Ovary (tissue), 7 donors: ENCODE measurements at regions not wholly inside any gene's neighbourhood (a gene's known extent, or its start where the extent isn't known, plus 50 kb on each side); places are given as distances from the start of the nearest gene placed in this dataset.
"Not testable (repeated sequence)": the region's sequence is repeated elsewhere in the genome, so short reads cannot be mapped to it uniquely, and the experiment has no call there.

Experiments
- DNase-seq, 5 donors: peaks; one replicate each; pipeline ENCODE4 v3.0.0-alpha.2; 2019 to 2020
- H3K27ac ChIP-seq, 2 donors: fragments of 200-600 bp; one replicate each; pipeline versions ENCODE4 v1.5.1 to v1.8.0; 2019 to 2022
- H3K27me3 ChIP-seq: fragments of 200-600 bp; one replicate; pipeline ENCODE4 v1.8.0; 2022
- H3K36me3 ChIP-seq: fragments of 200-600 bp; sonication (generic); one replicate; pipeline ENCODE4 v1.5.1; 2019
- H3K4me1 ChIP-seq: one replicate; pipeline ENCODE4 v1.8.1; 2013; ENCODE audit warnings: mild to moderate bottlenecking, moderate library complexity; ENCODE audit not compliant: insufficient read depth
- H3K4me3 ChIP-seq: fragments of 200-600 bp; sonication (generic); one replicate; pipeline ENCODE4 v1.5.1; 2017
- H3K9me3 ChIP-seq, 2 donors: fragments of 200-600 bp in 1 of 2; sonication (generic) in 1 of 2; one replicate each; pipeline versions ENCODE4 v1.5.1 to v1.8.1; 2013 to 2019; ENCODE audit warnings: mild to moderate bottlenecking in 1 of 2, moderate library complexity in 1 of 2
- EP300 ChIP-seq: sonication (generic); formaldehyde crosslinking; IDR thresholded peaks from one replicate; pipeline ENCODE4 v1.6.1; 2017; ENCODE audit warnings: antibody characterized with exemption
- POLR2A ChIP-seq: fragments of 450-650 bp; IDR thresholded peaks from one replicate; pipeline ENCODE4 v1.6.1; 2017; ENCODE audit warnings: antibody characterized with exemption, mild to moderate bottlenecking, moderate library complexity
- WGBS, 3 donors: extraction: QIAGEN DNeasy Blood & Tissue Kit in 1 of 3; methylation state at CpG; one replicate each; pipeline versions ENCODE4 v1.1.5 to v1.1.7; 2013 to 2017; 5-methylcytosine and 5-hydroxymethylcytosine counted together
- intact Hi-C, 4 donors: fragments of 100-400 bp; cut with DNase I; formaldehyde crosslinking; loops; one replicate each; pipeline versions ENCODE4 v1.11.0 to v1.15.1; 2022 to 2023
- TF ChIP-seq, protein P1 (sequence below), 3 donors: fragments of 450-650 bp in 2 of 3; fragments of 200-600 bp in 1 of 3; IDR thresholded peaks; one replicate each; pipeline versions ENCODE4 v1.5.1 to v1.8.0; 2016 to 2022; ENCODE audit warnings: antibody characterized with exemption in 3 of 3, mild to moderate bottlenecking in 1 of 3
- donor health status: DM: no; HTN: no; CAD: no; lungs with moderate emphysema.
- donor health status: DM: no; HTN: no; CAD: no.
- donor health status: Bipolar disorder and iron deficiency.
- donor health status: DM: no; HTN: no; CAD: no.
- donor health status: DM: yes; HTN: yes; CAD: no.

DNA sequence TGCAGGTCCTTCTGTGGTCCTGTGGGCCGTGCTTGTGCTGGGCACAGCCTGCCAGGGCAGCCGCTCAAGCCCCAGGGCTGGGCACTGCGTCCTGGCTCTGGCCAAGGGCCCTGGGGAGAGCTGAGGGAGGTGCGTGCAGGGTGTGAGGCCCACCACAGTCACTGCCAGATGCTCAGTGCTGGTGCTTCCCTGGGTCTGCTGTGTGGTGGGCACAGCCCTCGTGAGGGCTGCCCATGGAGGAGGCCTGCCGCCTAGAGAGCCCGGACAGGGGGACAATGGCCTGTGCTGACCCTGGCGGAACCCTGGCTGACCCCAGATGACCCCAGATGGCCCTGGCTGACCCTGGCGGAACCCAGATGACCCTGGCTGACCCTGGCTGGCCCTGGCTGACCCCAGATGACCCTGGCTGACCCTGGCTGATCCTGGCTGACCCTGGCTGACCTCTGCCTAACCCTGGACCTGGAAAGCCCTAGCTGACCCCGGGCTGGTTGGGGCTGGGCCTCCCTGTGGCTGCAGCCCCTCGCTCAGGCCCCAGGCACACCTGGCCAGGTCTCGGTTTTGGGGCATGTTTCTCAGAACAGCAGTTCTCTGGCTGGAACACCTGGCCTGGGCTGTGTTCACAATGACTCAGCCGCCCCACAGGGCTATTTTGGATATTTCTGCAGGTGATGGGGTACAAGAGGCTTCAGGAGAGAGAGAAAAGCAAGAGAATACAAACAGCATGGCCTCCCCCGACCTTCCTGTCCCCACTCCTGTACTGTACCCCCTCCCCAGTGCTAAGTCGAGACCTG, 55.4 kb downstream of the TMEM121 start:
- Histone ChIP-seq H3K27ac (no peak overlapping the region), H3K27me3 (no peaks in the 10 kb centered on the region), H3K9me3 (no peaks in the 10 kb centered on the region), H3K4me3 (no peak overlapping the region), H3K4me1 (no peaks in the 10 kb centered on the region), H3K36me3 (no peaks in the 10 kb centered on the region)
- intact Hi-C loops, result no loop called here
- WGBS, 3 donors, result 71 to 73% (median 72%) methylated on average over 14 to 15 of the region's 15 CpGs
- TF ChIP-seq, protein P1, sequence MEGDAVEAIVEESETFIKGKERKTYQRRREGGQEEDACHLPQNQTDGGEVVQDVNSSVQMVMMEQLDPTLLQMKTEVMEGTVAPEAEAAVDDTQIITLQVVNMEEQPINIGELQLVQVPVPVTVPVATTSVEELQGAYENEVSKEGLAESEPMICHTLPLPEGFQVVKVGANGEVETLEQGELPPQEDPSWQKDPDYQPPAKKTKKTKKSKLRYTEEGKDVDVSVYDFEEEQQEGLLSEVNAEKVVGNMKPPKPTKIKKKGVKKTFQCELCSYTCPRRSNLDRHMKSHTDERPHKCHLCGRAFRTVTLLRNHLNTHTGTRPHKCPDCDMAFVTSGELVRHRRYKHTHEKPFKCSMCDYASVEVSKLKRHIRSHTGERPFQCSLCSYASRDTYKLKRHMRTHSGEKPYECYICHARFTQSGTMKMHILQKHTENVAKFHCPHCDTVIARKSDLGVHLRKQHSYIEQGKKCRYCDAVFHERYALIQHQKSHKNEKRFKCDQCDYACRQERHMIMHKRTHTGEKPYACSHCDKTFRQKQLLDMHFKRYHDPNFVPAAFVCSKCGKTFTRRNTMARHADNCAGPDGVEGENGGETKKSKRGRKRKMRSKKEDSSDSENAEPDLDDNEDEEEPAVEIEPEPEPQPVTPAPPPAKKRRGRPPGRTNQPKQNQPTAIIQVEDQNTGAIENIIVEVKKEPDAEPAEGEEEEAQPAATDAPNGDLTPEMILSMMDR (IDR thresholded peaks at IDR 0.05), result no peak
- TF ChIP-seq EP300, result no peak
- TF ChIP-seq POLR2A, result no peak
- peak in 1 of 5 donors; percentile 10 for DNase-seq

DNA sequence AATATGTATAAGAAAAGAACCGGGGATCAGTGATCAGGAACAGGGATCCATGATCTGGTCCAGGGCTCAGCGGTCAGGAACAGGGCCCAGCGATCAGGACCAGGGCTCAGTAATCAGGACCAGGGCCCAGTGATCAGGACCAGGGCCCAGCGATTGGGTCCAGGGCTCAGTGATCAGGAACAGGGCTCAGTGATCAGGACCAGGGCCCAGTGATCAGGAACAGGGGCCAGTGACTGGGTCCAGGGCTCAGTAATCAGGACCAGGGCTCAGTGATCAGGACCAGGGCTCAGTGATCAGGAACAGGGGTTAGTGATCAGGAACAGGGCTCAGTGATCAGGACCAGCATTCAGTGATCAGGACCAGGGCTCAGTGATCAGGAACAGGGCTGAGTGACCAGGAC, 56.3 kb downstream of the TMEM121 start:
- H3K4me3 ChIP-seq, result no peak overlapping the region
- no peaks in the 10 kb centered on the region for H3K4me1 ChIP-seq
- no peaks in the 10 kb centered on the region for H3K27me3 ChIP-seq
- WGBS, 3 donors, result 71 to 82% (median 78%) methylated on average over 4 of the region's 4 CpGs
- intact Hi-C loops, result no loop called here
- no peak for TF ChIP-seq EP300
- TF ChIP-seq, protein P1 (IDR thresholded peaks at IDR 0.05), result no peak
- H3K36me3 ChIP-seq, result no peaks in the 10 kb centered on the region
- H3K9me3 ChIP-seq, result no peaks in the 10 kb centered on the region
- no peak overlapping the region for H3K27ac ChIP-seq
- peak in 1 of 5 donors; percentile 9 for DNase-seq

DNA sequence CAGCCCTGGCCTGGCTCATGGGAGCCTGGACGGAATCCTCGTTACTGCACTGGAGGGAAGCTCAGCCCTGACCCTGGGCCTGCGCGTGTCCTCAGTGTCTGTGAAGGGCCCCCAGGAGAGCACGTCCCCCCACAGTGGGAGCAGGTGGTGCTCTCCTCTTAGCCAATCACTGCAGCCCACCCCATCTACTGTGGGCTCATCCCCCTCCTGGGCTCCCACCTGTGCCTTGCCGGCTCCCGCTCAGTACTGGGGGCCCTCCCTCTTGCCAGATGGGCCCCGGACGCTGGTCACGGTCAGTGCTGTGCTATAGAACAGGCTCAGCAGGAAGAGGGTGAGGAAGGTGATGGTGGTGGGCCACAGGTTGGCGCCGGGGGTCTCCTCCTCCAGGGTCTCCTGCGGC, 57.5 kb downstream of the TMEM121 start:
- H3K4me3 ChIP-seq, H3K27me3 ChIP-seq, H3K4me1 ChIP-seq, H3K27ac ChIP-seq, H3K9me3 ChIP-seq, H3K36me3 ChIP-seq, intact Hi-C loops: not testable (repeated sequence)
- peak in 1 of 5 donors; percentile 2 for DNase-seq
- 88 to 100% (median 89%) methylated on average over 8 to 13 of the region's 13 CpGs for WGBS, 3 donors

DNA sequence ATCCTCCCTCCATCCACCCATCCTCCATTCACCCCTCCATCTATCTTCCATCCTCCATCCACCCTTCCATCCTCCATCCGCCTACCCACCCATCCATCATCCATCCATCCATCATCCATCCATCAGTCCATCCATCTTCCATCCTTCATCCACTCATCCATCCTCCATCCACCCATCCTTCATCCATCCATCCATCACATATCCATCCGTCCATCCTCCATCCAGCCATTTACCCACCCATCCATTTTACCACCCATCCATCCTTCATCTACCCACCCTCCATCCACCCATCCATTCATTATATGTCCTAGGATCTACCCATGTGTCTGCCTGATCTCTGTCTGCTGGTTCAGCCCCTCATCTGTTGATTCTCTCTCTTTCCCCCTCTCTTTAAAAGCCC, 58.9 kb downstream of the TMEM121 start:
- not testable (repeated sequence) for H3K36me3 ChIP-seq, H3K4me1 ChIP-seq, H3K9me3 ChIP-seq, DNase-seq, H3K27ac ChIP-seq, H3K4me3 ChIP-seq, H3K27me3 ChIP-seq
- intact Hi-C loops, result loop anchor here in 3 of 4 donors (5.0 kb wide), 1 partner anchor 122 kb away; no protein-coding TSS in a partner anchor
- 78 to 86% (median 86%) methylated on average over 2 of the region's 2 CpGs for WGBS, 3 donors

DNA sequence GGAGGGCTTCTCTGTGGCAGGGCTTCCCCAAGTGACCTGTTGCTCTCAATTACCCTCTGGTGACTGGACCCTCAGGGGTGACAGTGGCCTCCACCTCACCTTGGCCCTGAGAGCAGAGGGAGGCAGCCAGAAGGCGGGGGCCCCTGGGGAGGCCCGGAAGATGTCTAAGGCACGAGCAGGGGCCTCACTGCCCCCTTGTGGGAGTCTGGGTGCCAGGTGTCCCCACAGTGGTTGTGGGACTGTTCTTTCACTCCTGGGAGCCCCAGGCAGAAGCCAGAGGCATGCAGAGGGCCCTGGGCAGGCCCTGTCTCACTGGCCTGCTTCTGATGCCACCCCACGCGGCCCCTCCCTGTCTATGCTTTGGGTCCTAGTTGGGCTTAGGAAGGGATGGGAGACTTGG, 59.3 kb downstream of the TMEM121 start:
- not testable (repeated sequence) for H3K27me3 ChIP-seq, DNase-seq, H3K9me3 ChIP-seq, H3K27ac ChIP-seq, H3K4me1 ChIP-seq, H3K36me3 ChIP-seq, H3K4me3 ChIP-seq
- WGBS, 3 donors, result 58 to 73% (median 69%) methylated on average over 2 to 5 of the region's 5 CpGs
- intact Hi-C loops, result loop anchor here in 3 of 4 donors (5.0 kb wide), 1 partner anchor 122 kb away; no protein-coding TSS in a partner anchor

DNA sequence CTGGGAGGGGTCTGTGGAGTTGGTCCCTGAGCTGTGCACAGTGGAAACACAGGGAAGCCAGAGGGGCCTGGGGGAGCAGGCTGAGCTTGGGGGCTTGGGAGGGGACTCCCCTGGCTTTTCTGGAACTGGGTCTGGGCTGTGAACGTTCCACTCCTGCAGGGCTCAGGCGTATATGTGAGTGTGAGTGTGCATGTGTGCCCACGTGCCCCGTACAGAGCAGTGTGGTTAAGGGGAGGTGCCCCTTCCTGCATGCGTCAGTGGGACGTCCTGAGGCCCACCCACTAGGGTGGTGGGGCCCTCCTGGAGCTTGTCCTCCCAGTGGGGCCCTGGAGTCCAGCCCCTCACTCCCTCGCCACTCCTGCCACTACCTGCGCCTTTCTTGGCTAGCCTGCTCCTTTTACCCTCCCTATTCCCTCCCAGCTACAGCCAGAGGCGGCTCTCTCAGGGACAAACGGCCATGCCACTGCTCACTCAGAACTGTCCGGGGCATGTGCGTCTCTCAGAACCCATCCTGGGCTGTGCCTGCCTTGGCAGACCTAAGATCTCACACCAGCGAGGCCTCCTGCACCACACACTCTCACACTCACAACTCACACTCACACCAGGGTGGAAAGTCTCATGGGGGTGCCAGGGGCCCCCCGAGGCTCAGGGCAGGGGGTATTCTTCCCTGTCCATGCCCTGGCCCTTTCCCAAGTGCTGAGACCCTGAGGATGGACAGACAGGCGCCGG, 59.9 kb downstream of the TMEM121 start:
- not testable (repeated sequence) for H3K4me3 ChIP-seq, H3K36me3 ChIP-seq, H3K27ac ChIP-seq, H3K27me3 ChIP-seq, H3K4me1 ChIP-seq, H3K9me3 ChIP-seq
- WGBS, 3 donors, result 58 to 72% (median 67%) methylated on average over 1 to 14 of the region's 16 CpGs
- intact Hi-C loops, result loop anchor here in 3 of 4 donors (5.0 kb wide), 1 partner anchor 121 kb away; no protein-coding TSS in a partner anchor
- DNase-seq, result peak in 1 of 5 donors; percentile 1

DNA sequence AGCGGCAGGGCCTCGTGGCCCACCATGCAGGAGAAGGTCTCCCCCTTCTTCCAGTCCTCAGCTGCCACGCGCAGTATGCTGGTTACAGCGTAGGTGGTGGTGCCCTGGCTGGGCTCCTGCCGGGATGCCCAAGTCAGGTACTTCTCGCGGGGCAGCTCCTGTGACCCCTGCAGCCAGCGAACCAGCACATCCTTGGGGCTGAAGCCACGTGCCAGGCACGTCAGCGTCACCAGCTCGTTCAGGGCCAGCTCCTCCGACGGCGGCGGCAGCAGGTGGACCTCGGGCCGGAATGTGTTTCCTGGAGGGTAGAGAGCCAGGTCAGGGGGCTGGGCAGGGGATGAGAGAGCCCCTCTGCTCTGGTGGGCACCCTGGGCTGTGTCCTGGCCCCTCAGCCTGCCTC, 60.7 kb downstream of the TMEM121 start:
- not testable (repeated sequence) for H3K9me3 ChIP-seq, H3K4me1 ChIP-seq, H3K27me3 ChIP-seq, H3K36me3 ChIP-seq, H3K27ac ChIP-seq, DNase-seq, H3K4me3 ChIP-seq
- 86% methylated on average over 5 of the region's 19 CpGs; no CpG with 5 or more reads in 2 of the 3 donors for WGBS, 3 donors
- intact Hi-C loops, result loop anchor here in 3 of 4 donors (5.0 kb wide), 1 partner anchor 120 kb away; no protein-coding TSS in a partner anchor

DNA sequence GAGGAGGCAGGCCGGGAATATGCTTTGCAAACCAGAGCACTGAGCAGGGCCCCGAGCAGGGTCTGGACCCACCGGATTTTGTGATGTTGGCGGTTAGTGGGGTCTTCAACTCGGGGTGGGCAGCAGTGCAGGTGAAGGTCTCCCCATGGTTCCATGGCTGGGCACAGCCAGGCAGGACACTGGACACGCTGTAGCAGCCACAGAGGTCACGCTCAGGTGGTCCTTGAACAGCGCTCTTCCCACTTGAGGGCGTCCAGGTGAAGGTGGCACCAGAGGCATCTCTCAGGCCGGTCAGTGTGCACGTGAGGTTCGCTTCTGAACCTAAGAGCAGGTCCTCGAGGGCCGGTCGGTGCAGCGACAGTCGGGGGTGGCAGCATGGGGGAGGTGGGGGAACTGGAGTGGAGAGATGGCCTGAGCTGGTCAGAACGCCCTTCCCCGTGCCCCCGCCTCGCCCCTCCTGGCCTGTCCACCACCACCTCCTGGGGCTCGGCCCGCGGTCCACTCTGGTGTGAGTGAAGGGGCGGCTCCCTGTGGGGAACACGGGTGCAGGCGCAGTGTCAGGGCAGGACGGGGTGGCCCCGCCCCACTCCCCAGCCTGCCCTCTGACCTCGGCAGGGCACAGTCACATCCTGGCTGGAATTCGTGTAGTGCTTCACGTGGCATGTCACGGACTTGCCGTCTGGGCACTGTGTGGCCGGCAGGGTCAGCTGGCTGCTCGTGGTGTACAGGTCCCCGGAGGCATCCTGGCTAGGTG, 61.3 kb downstream of the TMEM121 start:
- not testable (repeated sequence) for H3K4me3 ChIP-seq, H3K36me3 ChIP-seq, H3K4me1 ChIP-seq, H3K27ac ChIP-seq, H3K27me3 ChIP-seq, H3K9me3 ChIP-seq
- WGBS, 3 donors, result 86 to 88% (median 86%) methylated on average over 27 to 35 of the region's 37 CpGs
- intact Hi-C loops, result loop anchor here in 3 of 4 donors (5.0 kb wide), 1 partner anchor 120 kb away; no protein-coding TSS in a partner anchor
- DNase-seq, result peak in 1 of 5 donors; percentile 4
